Natural killer cell (primary cell): ENCODE measurements at regions not wholly inside any gene's neighbourhood (a gene's known extent, or its start where the extent isn't known, plus 50 kb on each side); places are given as distances from the start of the nearest gene placed in this dataset.

Experiments used
- ATAC-seq, 3 donors: fragments of 150-1000 bp in 2 of 3; fragments of 200-7000 bp in 1 of 3; cut with Tn5 transposase; 1 replicate in 1 of 3; 2 replicates in 2 of 3; pipeline ENCODE4 v1.10.0; 2021; ENCODE audit warnings: mild to moderate bottlenecking in 2 of 3, moderate library complexity in 2 of 3
- DNase-seq, 2 donors: peaks; one replicate each; pipeline versions ENCODE4 v3.0.0 to v3.0.0-alpha.2; 2013 to 2021; ENCODE audit warnings: mixed read lengths in 1 of 2
- H3K27ac ChIP-seq: one replicate; pipeline ENCODE4 v1.5.1; 2013; ENCODE audit warnings: mild to moderate bottlenecking, low read length
- H3K27me3 ChIP-seq: one replicate; pipeline ENCODE4 v1.6.1; 2013; ENCODE audit warnings: low read length; ENCODE audit not compliant: control insufficient read depth, insufficient read depth
- H3K36me3 ChIP-seq: one replicate; pipeline ENCODE4 v1.6.1; 2013; ENCODE audit warnings: low read length; ENCODE audit not compliant: control insufficient read depth, insufficient read depth
- H3K4me1 ChIP-seq: one replicate; pipeline ENCODE4 v1.6.1; 2013; ENCODE audit warnings: low read length; ENCODE audit not compliant: control insufficient read depth, insufficient read depth
- H3K4me3 ChIP-seq: one replicate; pipeline ENCODE4 v1.5.1; 2013; ENCODE audit warnings: low read length
- H3K9me3 ChIP-seq: one replicate; pipeline ENCODE4 v1.6.1; 2013; ENCODE audit warnings: low read length; ENCODE audit not compliant: control insufficient read depth, insufficient read depth
- H3K27ac Mint-ChIP-seq, 2 donors: one replicate each; pipeline ENCODE4 v1.8.0; 2022; ENCODE audit warnings: mild to moderate bottlenecking in 2 of 2, mixed read lengths in 2 of 2, moderate library complexity in 1 of 2
- H3K27me3 Mint-ChIP-seq, 2 donors: one replicate each; pipeline ENCODE4 v1.8.0; 2022; ENCODE audit warnings: low read depth in 2 of 2, mixed read lengths in 2 of 2
- H3K36me3 Mint-ChIP-seq: one replicate; pipeline ENCODE4 v1.8.0; 2022; ENCODE audit warnings: mixed read lengths
- H3K4me1 Mint-ChIP-seq, 2 donors: one replicate each; pipeline ENCODE4 v1.8.0; 2022; ENCODE audit warnings: mixed read lengths in 2 of 2
- H3K4me3 Mint-ChIP-seq: one replicate; pipeline ENCODE4 v1.8.0; 2022; ENCODE audit warnings: mild to moderate bottlenecking, moderate library complexity, mixed read lengths
- H3K9me3 Mint-ChIP-seq, 2 donors: one replicate each; pipeline ENCODE4 v1.8.0; 2022; ENCODE audit warnings: mixed read lengths in 2 of 2
- CTCF ChIP-seq: fragments of 200-600 bp; IDR thresholded peaks from one replicate; pipeline ENCODE4 v1.8.0; 2022; ENCODE audit warnings: antibody characterized with exemption
- WGBS: methylation state at CpG from one replicate; pipeline ENCODE4 v1.1.7; 2013; ENCODE audit warnings: missing lambda C conversion rate; ENCODE audit not compliant: insufficient coverage; 5-methylcytosine and 5-hydroxymethylcytosine counted together
- intact Hi-C: fragments of 100-400 bp; cut with micrococcal nuclease; formaldehyde crosslinking; loops from one replicate; pipeline ENCODE4 v1.14.2; 2022

GRCh38 chr4:163012816-163013215, 153.9 kb downstream of the NAF1 start:
- Mint-ChIP-seq H3K4me3 (no peak overlapping the region), H3K27ac (no peak overlapping the region), H3K9me3 (peaks cover 7 to 13% of the 10 kb centered on the region in 2 donors), H3K27me3 (no peaks in the 10 kb centered on the region), H3K36me3 (no peaks in the 10 kb centered on the region), H3K4me1 (no peaks in the 10 kb centered on the region)
- WGBS = 78% methylated on average over 1 of the region's 4 CpGs
- TF ChIP-seq CTCF = no peak
- no peak overlapping the region for H3K27ac ChIP-seq
- no peaks in the 10 kb centered on the region for H3K4me1 ChIP-seq
- no peak for ATAC-seq
- H3K27me3 ChIP-seq = no peaks in the 10 kb centered on the region
- no peak for DNase-seq
- H3K9me3 ChIP-seq = no peaks in the 10 kb centered on the region
- intact Hi-C loops = no loop called here
- H3K4me3 ChIP-seq = no peak overlapping the region
- H3K36me3 ChIP-seq = no peaks in the 10 kb centered on the region

GRCh38 chr4:163003979-163004378, 162.7 kb downstream of the NAF1 start:
- no peak for ATAC-seq
- H3K27ac Mint-ChIP-seq = no peak overlapping the region
- Histone ChIP-seq H3K9me3 (no peaks in the 10 kb centered on the region), H3K4me1 (no peaks in the 10 kb centered on the region), H3K36me3 (no peaks in the 10 kb centered on the region), H3K27ac (no peak overlapping the region), H3K4me3 (no peak overlapping the region), H3K27me3 (no peaks in the 10 kb centered on the region)
- no peaks in the 10 kb centered on the region for H3K36me3 Mint-ChIP-seq
- DNase-seq = no peak
- TF ChIP-seq CTCF = no peak
- WGBS = 72% methylated on average over 4 of the region's 4 CpGs
- H3K4me3 Mint-ChIP-seq = no peak overlapping the region
- peaks cover 14 to 15% of the 10 kb centered on the region in 2 donors for H3K9me3 Mint-ChIP-seq
- H3K4me1 Mint-ChIP-seq = no peaks in the 10 kb centered on the region
- H3K27me3 Mint-ChIP-seq = no peaks in the 10 kb centered on the region
- intact Hi-C loops = no loop called here

GRCh38 chr4:162988530-162988929, 178.2 kb downstream of the NAF1 start:
- intact Hi-C loops = no loop called here
- Mint-ChIP-seq H3K4me3 (no peak overlapping the region), H3K9me3 (peaks cover 3 to 4% of the 10 kb centered on the region in 2 donors), H3K36me3 (no peaks in the 10 kb centered on the region), H3K27ac (no peak overlapping the region), H3K4me1 (no peaks in the 10 kb centered on the region), H3K27me3 (no peaks in the 10 kb centered on the region)
- DNase-seq (no peak), ATAC-seq (no peak)
- TF ChIP-seq CTCF = no peak
- Histone ChIP-seq H3K27ac (no peak overlapping the region), H3K9me3 (peaks cover 6% of the 10 kb centered on the region), H3K27me3 (no peaks in the 10 kb centered on the region), H3K4me1 (no peaks in the 10 kb centered on the region), H3K4me3 (no peak overlapping the region), H3K36me3 (no peaks in the 10 kb centered on the region)

- DNase-seq (no peak), ATAC-seq (no peak)
- Mint-ChIP-seq H3K27me3 (no peaks in the 10 kb centered on the region), H3K4me3 (no peak overlapping the region), H3K4me1 (no peaks in the 10 kb centered on the region), H3K36me3 (no peaks in the 10 kb centered on the region), H3K9me3 (peaks cover 4 to 9% of the 10 kb centered on the region in 2 donors), H3K27ac (no peak overlapping the region)
- Histone ChIP-seq H3K27me3 (no peaks in the 10 kb centered on the region), H3K4me3 (no peak overlapping the region), H3K27ac (no peak overlapping the region), H3K36me3 (no peaks in the 10 kb centered on the region), H3K4me1 (no peaks in the 10 kb centered on the region), H3K9me3 (peaks cover 6% of the 10 kb centered on the region)
- 87% methylated on average over 12 of the region's 13 CpGs for WGBS
- TF ChIP-seq CTCF = no peak
- intact Hi-C loops = no loop called here
Measured at GRCh38 chr4:162985131-162985530, 181.6 kb downstream of the NAF1 start.
